ENCODE measurements at regions not wholly inside any gene's neighbourhood (a gene's known extent, or its start where the extent isn't known, plus 50 kb on each side); places are given as distances from the start of the nearest gene placed in this dataset.

- DNase-seq, result no peak
- no peak overlapping the region for H3K4me3 ChIP-seq (ENCODE audit: low read length in 2 of 2)
- intact Hi-C loops (cut with DNase I), result no loop called here
- no peak overlapping the region for H3K27ac ChIP-seq (ENCODE audit: low read depth in 1 of 2, low read length in 2 of 2)
- H3K36me3 ChIP-seq (ENCODE audit: control insufficient read depth in 1 of 2, insufficient read depth in 2 of 2, low read length in 1 of 2), result no peaks in the 10 kb centered on the region
- peaks cover 2% of the 10 kb centered on the region for H3K9me3 ChIP-seq (ENCODE audit: control insufficient read depth, low read length)
- no peaks in the 10 kb centered on the region for H3K4me1 ChIP-seq (ENCODE audit: control insufficient read depth in 1 of 2, insufficient read depth in 2 of 2, low read length in 2 of 2)
- WGBS, 2 donors, result 85 to 87% methylated on average over 12 of the region's 12 CpGs
- no peak for ATAC-seq (ENCODE audit: low FRiP score)
- no peaks in the 10 kb centered on the region for H3K27me3 ChIP-seq (ENCODE audit: control insufficient read depth in 1 of 2, insufficient read depth in 2 of 2, low read length in 1 of 2)
Observed at GRCh38 chr13:109968876-109969577, 182.6 kb upstream of the IRS2 start.

- Histone ChIP-seq H3K36me3 (ENCODE audit: control insufficient read depth in 1 of 2, insufficient read depth in 2 of 2, low read length in 1 of 2) (no peaks in the 10 kb centered on the region), H3K4me3 (ENCODE audit: low read length in 2 of 2) (no peak overlapping the region), H3K27me3 (ENCODE audit: control insufficient read depth in 1 of 2, insufficient read depth in 2 of 2, low read length in 1 of 2) (no peaks in the 10 kb centered on the region), H3K27ac (ENCODE audit: low read depth in 1 of 2, low read length in 2 of 2) (no peak overlapping the region), H3K4me1 (ENCODE audit: control insufficient read depth in 1 of 2, insufficient read depth in 2 of 2, low read length in 2 of 2) (no peaks in the 10 kb centered on the region), H3K9me3 (ENCODE audit: control insufficient read depth, low read length) (no peaks in the 10 kb centered on the region)
- ATAC-seq (ENCODE audit: low FRiP score), result no peak
- 36 to 46% methylated on average over 13 of the region's 13 CpGs for WGBS, 2 donors
- no peak for DNase-seq
- intact Hi-C loops (cut with DNase I), result no loop called here
Observed at GRCh38 chr13:109963960-109964563, 177.7 kb upstream of the IRS2 start.

- Histone ChIP-seq H3K36me3 (ENCODE audit: control insufficient read depth in 1 of 2, insufficient read depth in 2 of 2, low read length in 1 of 2) (no peaks in the 10 kb centered on the region), H3K9me3 (ENCODE audit: control insufficient read depth, low read length) (no peaks in the 10 kb centered on the region), H3K27me3 (ENCODE audit: control insufficient read depth in 1 of 2, insufficient read depth in 2 of 2, low read length in 1 of 2) (no peaks in the 10 kb centered on the region), H3K27ac (ENCODE audit: low read depth in 1 of 2, low read length in 2 of 2) (no peak overlapping the region), H3K4me3 (ENCODE audit: low read length in 2 of 2) (no peak overlapping the region), H3K4me1 (ENCODE audit: control insufficient read depth in 1 of 2, insufficient read depth in 2 of 2, low read length in 2 of 2) (no peaks in the 10 kb centered on the region)
- DNase-seq, result no peak
- intact Hi-C loops (cut with DNase I), result no loop called here
- 95% methylated on average over 7 of the region's 7 CpGs for WGBS, 2 donors
- no peak for ATAC-seq (ENCODE audit: low FRiP score)
Observed at GRCh38 chr13:109963384-109963783, 177.0 kb upstream of the IRS2 start.

GRCh38 chr13:109959903-109960302, 173.5 kb upstream of the IRS2 start:
- intact Hi-C loops (cut with DNase I), result no loop called here
- 74 to 81% methylated on average over 1 of the region's 1 CpG for WGBS, 2 donors
- H3K4me1 ChIP-seq (ENCODE audit: control insufficient read depth in 1 of 2, insufficient read depth in 2 of 2, low read length in 2 of 2), result no peaks in the 10 kb centered on the region
- no peaks in the 10 kb centered on the region for H3K36me3 ChIP-seq (ENCODE audit: control insufficient read depth in 1 of 2, insufficient read depth in 2 of 2, low read length in 1 of 2)
- DNase-seq, result no peak
- peaks cover 3% of the 10 kb centered on the region for H3K9me3 ChIP-seq (ENCODE audit: control insufficient read depth, low read length)
- no peaks in the 10 kb centered on the region for H3K27me3 ChIP-seq (ENCODE audit: control insufficient read depth in 1 of 2, insufficient read depth in 2 of 2, low read length in 1 of 2)
- no peak for ATAC-seq (ENCODE audit: low FRiP score)
- H3K27ac ChIP-seq (ENCODE audit: low read depth in 1 of 2, low read length in 2 of 2), result no peak overlapping the region
- H3K4me3 ChIP-seq (ENCODE audit: low read length in 2 of 2), result no peak overlapping the region

- Histone ChIP-seq H3K27ac (ENCODE audit: low read depth in 1 of 2, low read length in 2 of 2) (no peak overlapping the region), H3K36me3 (ENCODE audit: control insufficient read depth in 1 of 2, insufficient read depth in 2 of 2, low read length in 1 of 2) (no peaks in the 10 kb centered on the region), H3K27me3 (ENCODE audit: control insufficient read depth in 1 of 2, insufficient read depth in 2 of 2, low read length in 1 of 2) (no peaks in the 10 kb centered on the region), H3K9me3 (ENCODE audit: control insufficient read depth, low read length) (peaks cover 3% of the 10 kb centered on the region), H3K4me1 (ENCODE audit: control insufficient read depth in 1 of 2, insufficient read depth in 2 of 2, low read length in 2 of 2) (no peaks in the 10 kb centered on the region), H3K4me3 (ENCODE audit: low read length in 2 of 2) (no peak overlapping the region)
- 91 to 94% methylated on average over 5 of the region's 5 CpGs for WGBS, 2 donors
- no peak for DNase-seq
- no peak for ATAC-seq (ENCODE audit: low FRiP score)
- intact Hi-C loops (cut with DNase I), result no loop called here
Observed at GRCh38 chr13:109957875-109958274, 171.5 kb upstream of the IRS2 start.

- ATAC-seq (ENCODE audit: low FRiP score) (no peak), DNase-seq (no peak)
- Histone ChIP-seq H3K9me3 (ENCODE audit: control insufficient read depth, low read length) (peaks cover 3% of the 10 kb centered on the region), H3K4me1 (ENCODE audit: control insufficient read depth in 1 of 2, insufficient read depth in 2 of 2, low read length in 2 of 2) (no peaks in the 10 kb centered on the region), H3K27ac (ENCODE audit: low read depth in 1 of 2, low read length in 2 of 2) (no peak overlapping the region), H3K27me3 (ENCODE audit: control insufficient read depth in 1 of 2, insufficient read depth in 2 of 2, low read length in 1 of 2) (no peaks in the 10 kb centered on the region), H3K36me3 (ENCODE audit: control insufficient read depth in 1 of 2, insufficient read depth in 2 of 2, low read length in 1 of 2) (no peaks in the 10 kb centered on the region), H3K4me3 (ENCODE audit: low read length in 2 of 2) (no peak overlapping the region)
- WGBS, 2 donors, result 88 to 89% methylated on average over 3 of the region's 3 CpGs
- intact Hi-C loops (cut with DNase I), result no loop called here
Observed at GRCh38 chr13:109955598-109955997, 169.2 kb upstream of the IRS2 start.

GRCh38 chr13:109954441-109954840, 168.1 kb upstream of the IRS2 start:
- no peak for ATAC-seq (ENCODE audit: low FRiP score)
- DNase-seq, result no peak
- no peaks in the 10 kb centered on the region for H3K27me3 ChIP-seq (ENCODE audit: control insufficient read depth in 1 of 2, insufficient read depth in 2 of 2, low read length in 1 of 2)
- intact Hi-C loops (cut with DNase I), result no loop called here
- H3K27ac ChIP-seq (ENCODE audit: low read depth in 1 of 2, low read length in 2 of 2), result no peak overlapping the region
- H3K9me3 ChIP-seq (ENCODE audit: control insufficient read depth, low read length), result peaks cover 3% of the 10 kb centered on the region
- no peaks in the 10 kb centered on the region for H3K4me1 ChIP-seq (ENCODE audit: control insufficient read depth in 1 of 2, insufficient read depth in 2 of 2, low read length in 2 of 2)
- H3K36me3 ChIP-seq (ENCODE audit: control insufficient read depth in 1 of 2, insufficient read depth in 2 of 2, low read length in 1 of 2), result no peaks in the 10 kb centered on the region
- 89 to 90% methylated on average over 6 of the region's 6 CpGs for WGBS, 2 donors
- H3K4me3 ChIP-seq (ENCODE audit: low read length in 2 of 2), result no peak overlapping the region

GRCh38 chr13:109951491-109951890, 165.1 kb upstream of the IRS2 start:
- no peak overlapping the region for H3K4me3 ChIP-seq (ENCODE audit: low read length in 2 of 2)
- intact Hi-C loops (cut with DNase I), result no loop called here
- H3K9me3 ChIP-seq (ENCODE audit: control insufficient read depth, low read length), result no peaks in the 10 kb centered on the region
- no peak overlapping the region for H3K27ac ChIP-seq (ENCODE audit: low read depth in 1 of 2, low read length in 2 of 2)
- WGBS, 2 donors, result 88 to 92% methylated on average over 1 of the region's 1 CpG
- H3K36me3 ChIP-seq (ENCODE audit: control insufficient read depth in 1 of 2, insufficient read depth in 2 of 2, low read length in 1 of 2), result no peaks in the 10 kb centered on the region
- ATAC-seq (ENCODE audit: low FRiP score), result no peak
- no peaks in the 10 kb centered on the region for H3K27me3 ChIP-seq (ENCODE audit: control insufficient read depth in 1 of 2, insufficient read depth in 2 of 2, low read length in 1 of 2)
- H3K4me1 ChIP-seq (ENCODE audit: control insufficient read depth in 1 of 2, insufficient read depth in 2 of 2, low read length in 2 of 2), result no peaks in the 10 kb centered on the region
- no peak for DNase-seq

GRCh38 chr13:109949397-109949796, 163.0 kb upstream of the IRS2 start:
- 82 to 91% methylated on average over 2 of the region's 2 CpGs for WGBS, 2 donors
- no peak for DNase-seq
- no peaks in the 10 kb centered on the region for H3K9me3 ChIP-seq (ENCODE audit: control insufficient read depth, low read length)

More at GRCh38 chr13:109949397-109949796, 163.0 kb upstream of the IRS2 start:
- no peaks in the 10 kb centered on the region for H3K27me3 ChIP-seq (ENCODE audit: control insufficient read depth in 1 of 2, insufficient read depth in 2 of 2, low read length in 1 of 2)
- H3K36me3 ChIP-seq (ENCODE audit: control insufficient read depth in 1 of 2, insufficient read depth in 2 of 2, low read length in 1 of 2), result no peaks in the 10 kb centered on the region
- intact Hi-C loops (cut with DNase I), result no loop called here
- ATAC-seq (ENCODE audit: low FRiP score), result no peak
- no peaks in the 10 kb centered on the region for H3K4me1 ChIP-seq (ENCODE audit: control insufficient read depth in 1 of 2, insufficient read depth in 2 of 2, low read length in 2 of 2)
- H3K4me3 ChIP-seq (ENCODE audit: low read length in 2 of 2), result no peak overlapping the region
- H3K27ac ChIP-seq (ENCODE audit: low read depth in 1 of 2, low read length in 2 of 2), result no peak overlapping the region

Measured in aorta (tissue), 5 donors.